ENCODE measurements at regions not wholly inside any gene's neighbourhood (a gene's known extent, or its start where the extent isn't known, plus 50 kb on each side); places are given as distances from the start of the nearest gene placed in this dataset.

- TF ChIP-seq, protein P1, sequence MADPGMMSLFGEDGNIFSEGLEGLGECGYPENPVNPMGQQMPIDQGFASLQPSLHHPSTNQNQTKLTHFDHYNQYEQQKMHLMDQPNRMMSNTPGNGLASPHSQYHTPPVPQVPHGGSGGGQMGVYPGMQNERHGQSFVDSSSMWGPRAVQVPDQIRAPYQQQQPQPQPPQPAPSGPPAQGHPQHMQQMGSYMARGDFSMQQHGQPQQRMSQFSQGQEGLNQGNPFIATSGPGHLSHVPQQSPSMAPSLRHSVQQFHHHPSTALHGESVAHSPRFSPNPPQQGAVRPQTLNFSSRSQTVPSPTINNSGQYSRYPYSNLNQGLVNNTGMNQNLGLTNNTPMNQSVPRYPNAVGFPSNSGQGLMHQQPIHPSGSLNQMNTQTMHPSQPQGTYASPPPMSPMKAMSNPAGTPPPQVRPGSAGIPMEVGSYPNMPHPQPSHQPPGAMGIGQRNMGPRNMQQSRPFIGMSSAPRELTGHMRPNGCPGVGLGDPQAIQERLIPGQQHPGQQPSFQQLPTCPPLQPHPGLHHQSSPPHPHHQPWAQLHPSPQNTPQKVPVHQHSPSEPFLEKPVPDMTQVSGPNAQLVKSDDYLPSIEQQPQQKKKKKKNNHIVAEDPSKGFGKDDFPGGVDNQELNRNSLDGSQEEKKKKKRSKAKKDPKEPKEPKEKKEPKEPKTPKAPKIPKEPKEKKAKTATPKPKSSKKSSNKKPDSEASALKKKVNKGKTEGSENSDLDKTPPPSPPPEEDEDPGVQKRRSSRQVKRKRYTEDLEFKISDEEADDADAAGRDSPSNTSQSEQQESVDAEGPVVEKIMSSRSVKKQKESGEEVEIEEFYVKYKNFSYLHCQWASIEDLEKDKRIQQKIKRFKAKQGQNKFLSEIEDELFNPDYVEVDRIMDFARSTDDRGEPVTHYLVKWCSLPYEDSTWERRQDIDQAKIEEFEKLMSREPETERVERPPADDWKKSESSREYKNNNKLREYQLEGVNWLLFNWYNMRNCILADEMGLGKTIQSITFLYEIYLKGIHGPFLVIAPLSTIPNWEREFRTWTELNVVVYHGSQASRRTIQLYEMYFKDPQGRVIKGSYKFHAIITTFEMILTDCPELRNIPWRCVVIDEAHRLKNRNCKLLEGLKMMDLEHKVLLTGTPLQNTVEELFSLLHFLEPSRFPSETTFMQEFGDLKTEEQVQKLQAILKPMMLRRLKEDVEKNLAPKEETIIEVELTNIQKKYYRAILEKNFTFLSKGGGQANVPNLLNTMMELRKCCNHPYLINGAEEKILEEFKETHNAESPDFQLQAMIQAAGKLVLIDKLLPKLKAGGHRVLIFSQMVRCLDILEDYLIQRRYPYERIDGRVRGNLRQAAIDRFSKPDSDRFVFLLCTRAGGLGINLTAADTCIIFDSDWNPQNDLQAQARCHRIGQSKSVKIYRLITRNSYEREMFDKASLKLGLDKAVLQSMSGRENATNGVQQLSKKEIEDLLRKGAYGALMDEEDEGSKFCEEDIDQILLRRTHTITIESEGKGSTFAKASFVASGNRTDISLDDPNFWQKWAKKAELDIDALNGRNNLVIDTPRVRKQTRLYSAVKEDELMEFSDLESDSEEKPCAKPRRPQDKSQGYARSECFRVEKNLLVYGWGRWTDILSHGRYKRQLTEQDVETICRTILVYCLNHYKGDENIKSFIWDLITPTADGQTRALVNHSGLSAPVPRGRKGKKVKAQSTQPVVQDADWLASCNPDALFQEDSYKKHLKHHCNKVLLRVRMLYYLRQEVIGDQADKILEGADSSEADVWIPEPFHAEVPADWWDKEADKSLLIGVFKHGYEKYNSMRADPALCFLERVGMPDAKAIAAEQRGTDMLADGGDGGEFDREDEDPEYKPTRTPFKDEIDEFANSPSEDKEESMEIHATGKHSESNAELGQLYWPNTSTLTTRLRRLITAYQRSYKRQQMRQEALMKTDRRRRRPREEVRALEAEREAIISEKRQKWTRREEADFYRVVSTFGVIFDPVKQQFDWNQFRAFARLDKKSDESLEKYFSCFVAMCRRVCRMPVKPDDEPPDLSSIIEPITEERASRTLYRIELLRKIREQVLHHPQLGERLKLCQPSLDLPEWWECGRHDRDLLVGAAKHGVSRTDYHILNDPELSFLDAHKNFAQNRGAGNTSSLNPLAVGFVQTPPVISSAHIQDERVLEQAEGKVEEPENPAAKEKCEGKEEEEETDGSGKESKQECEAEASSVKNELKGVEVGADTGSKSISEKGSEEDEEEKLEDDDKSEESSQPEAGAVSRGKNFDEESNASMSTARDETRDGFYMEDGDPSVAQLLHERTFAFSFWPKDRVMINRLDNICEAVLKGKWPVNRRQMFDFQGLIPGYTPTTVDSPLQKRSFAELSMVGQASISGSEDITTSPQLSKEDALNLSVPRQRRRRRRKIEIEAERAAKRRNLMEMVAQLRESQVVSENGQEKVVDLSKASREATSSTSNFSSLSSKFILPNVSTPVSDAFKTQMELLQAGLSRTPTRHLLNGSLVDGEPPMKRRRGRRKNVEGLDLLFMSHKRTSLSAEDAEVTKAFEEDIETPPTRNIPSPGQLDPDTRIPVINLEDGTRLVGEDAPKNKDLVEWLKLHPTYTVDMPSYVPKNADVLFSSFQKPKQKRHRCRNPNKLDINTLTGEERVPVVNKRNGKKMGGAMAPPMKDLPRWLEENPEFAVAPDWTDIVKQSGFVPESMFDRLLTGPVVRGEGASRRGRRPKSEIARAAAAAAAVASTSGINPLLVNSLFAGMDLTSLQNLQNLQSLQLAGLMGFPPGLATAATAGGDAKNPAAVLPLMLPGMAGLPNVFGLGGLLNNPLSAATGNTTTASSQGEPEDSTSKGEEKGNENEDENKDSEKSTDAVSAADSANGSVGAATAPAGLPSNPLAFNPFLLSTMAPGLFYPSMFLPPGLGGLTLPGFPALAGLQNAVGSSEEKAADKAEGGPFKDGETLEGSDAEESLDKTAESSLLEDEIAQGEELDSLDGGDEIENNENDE (IDR thresholded peaks at IDR 0.05; ENCODE audit: low read depth, low read length): no peak
- TF ChIP-seq ZNF134 (CRISPR knock-in tag; conservative IDR thresholded peaks at IDR 0.05) (no peak), KLF1 (tag; IDR thresholded peaks at IDR 0.05) (no peak)
- TF ChIP-seq, protein P2, sequence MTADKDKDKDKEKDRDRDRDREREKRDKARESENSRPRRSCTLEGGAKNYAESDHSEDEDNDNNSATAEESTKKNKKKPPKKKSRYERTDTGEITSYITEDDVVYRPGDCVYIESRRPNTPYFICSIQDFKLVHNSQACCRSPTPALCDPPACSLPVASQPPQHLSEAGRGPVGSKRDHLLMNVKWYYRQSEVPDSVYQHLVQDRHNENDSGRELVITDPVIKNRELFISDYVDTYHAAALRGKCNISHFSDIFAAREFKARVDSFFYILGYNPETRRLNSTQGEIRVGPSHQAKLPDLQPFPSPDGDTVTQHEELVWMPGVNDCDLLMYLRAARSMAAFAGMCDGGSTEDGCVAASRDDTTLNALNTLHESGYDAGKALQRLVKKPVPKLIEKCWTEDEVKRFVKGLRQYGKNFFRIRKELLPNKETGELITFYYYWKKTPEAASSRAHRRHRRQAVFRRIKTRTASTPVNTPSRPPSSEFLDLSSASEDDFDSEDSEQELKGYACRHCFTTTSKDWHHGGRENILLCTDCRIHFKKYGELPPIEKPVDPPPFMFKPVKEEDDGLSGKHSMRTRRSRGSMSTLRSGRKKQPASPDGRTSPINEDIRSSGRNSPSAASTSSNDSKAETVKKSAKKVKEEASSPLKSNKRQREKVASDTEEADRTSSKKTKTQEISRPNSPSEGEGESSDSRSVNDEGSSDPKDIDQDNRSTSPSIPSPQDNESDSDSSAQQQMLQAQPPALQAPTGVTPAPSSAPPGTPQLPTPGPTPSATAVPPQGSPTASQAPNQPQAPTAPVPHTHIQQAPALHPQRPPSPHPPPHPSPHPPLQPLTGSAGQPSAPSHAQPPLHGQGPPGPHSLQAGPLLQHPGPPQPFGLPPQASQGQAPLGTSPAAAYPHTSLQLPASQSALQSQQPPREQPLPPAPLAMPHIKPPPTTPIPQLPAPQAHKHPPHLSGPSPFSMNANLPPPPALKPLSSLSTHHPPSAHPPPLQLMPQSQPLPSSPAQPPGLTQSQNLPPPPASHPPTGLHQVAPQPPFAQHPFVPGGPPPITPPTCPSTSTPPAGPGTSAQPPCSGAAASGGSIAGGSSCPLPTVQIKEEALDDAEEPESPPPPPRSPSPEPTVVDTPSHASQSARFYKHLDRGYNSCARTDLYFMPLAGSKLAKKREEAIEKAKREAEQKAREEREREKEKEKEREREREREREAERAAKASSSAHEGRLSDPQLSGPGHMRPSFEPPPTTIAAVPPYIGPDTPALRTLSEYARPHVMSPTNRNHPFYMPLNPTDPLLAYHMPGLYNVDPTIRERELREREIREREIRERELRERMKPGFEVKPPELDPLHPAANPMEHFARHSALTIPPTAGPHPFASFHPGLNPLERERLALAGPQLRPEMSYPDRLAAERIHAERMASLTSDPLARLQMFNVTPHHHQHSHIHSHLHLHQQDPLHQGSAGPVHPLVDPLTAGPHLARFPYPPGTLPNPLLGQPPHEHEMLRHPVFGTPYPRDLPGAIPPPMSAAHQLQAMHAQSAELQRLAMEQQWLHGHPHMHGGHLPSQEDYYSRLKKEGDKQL (CRISPR knock-in tag; IDR thresholded peaks at IDR 0.05; ENCODE audit: borderline replicate concordance): no peak
Measured at GRCh38 chr5:17852740-17853139, 218.5 kb downstream of the TAF11L14 start (continued).
